ENCODE measurements at regions not wholly inside any gene's neighbourhood (a gene's known extent, or its start where the extent isn't known, plus 50 kb on each side); places are given as distances from the start of the nearest gene placed in this dataset.

GRCh38 chr18:28692337-28692736, 515.4 kb upstream of the CDH2 start:
- intact Hi-C loops (cut with DNase I; ENCODE audit: low total_unique reads) = no loop called here
- WGBS, 2 donors = 98 to 100% methylated on average over 1 of the region's 1 CpG

GRCh38 chr18:28691496-28691840, 514.5 kb upstream of the CDH2 start:
- intact Hi-C loops (cut with DNase I; ENCODE audit: low total_unique reads) = no loop called here
- TF ChIP-seq CTCF (IDR thresholded peaks at IDR 0.05) (no peak), POLR2A (IDR thresholded peaks at IDR 0.05) (no peak)
- H3K4me3 ChIP-seq (ENCODE audit: low read depth, poor library complexity, severe bottlenecking) = no peak overlapping the region
- no peak for DNase-seq (ENCODE audit: low spot score in 2 of 2)
- 35 to 60% methylated on average over 1 of the region's 1 CpG for WGBS, 2 donors

More at GRCh38 chr18:28692337-28692736, 515.4 kb upstream of the CDH2 start:
- TF ChIP-seq POLR2A (IDR thresholded peaks at IDR 0.05) = no peak
- no peak for TF ChIP-seq CTCF (IDR thresholded peaks at IDR 0.05)
- DNase-seq (ENCODE audit: low spot score in 2 of 2) = no peak
- H3K4me3 ChIP-seq (ENCODE audit: low read depth, poor library complexity, severe bottlenecking) = no peak overlapping the region

- TF ChIP-seq CTCF (IDR thresholded peaks at IDR 0.05) (no peak), POLR2A (IDR thresholded peaks at IDR 0.05) (no peak)
- intact Hi-C loops (cut with DNase I; ENCODE audit: low total_unique reads) = no loop called here
- DNase-seq (ENCODE audit: low spot score in 2 of 2) = no peak
- no peak overlapping the region for H3K4me3 ChIP-seq (ENCODE audit: low read depth, poor library complexity, severe bottlenecking)
- WGBS, 2 donors = 34 to 48% methylated on average over 6 of the region's 6 CpGs
Measured at GRCh38 chr18:28690836-28691495, 514.0 kb upstream of the CDH2 start.

- intact Hi-C loops (cut with DNase I; ENCODE audit: low total_unique reads) = no loop called here
- no peak for TF ChIP-seq POLR2A (IDR thresholded peaks at IDR 0.05)
- no peak for TF ChIP-seq CTCF (IDR thresholded peaks at IDR 0.05)
- DNase-seq (ENCODE audit: low spot score in 2 of 2) = no peak
- no peak overlapping the region for H3K4me3 ChIP-seq (ENCODE audit: low read depth, poor library complexity, severe bottlenecking)
- whole genome bisulfite sequencing, 2 donors = 63 to 69% methylated on average over 5 of the region's 5 CpGs
Measured at GRCh38 chr18:28690100-28690499, 513.2 kb upstream of the CDH2 start.

GRCh38 chr18:28689588-28689987, 512.7 kb upstream of the CDH2 start:
- no peak for TF ChIP-seq POLR2A (IDR thresholded peaks at IDR 0.05)
- no peak for TF ChIP-seq CTCF (IDR thresholded peaks at IDR 0.05)
- H3K4me3 ChIP-seq (ENCODE audit: low read depth, poor library complexity, severe bottlenecking) = no peak overlapping the region
- intact Hi-C loops (cut with DNase I; ENCODE audit: low total_unique reads) = no loop called here
- DNase-seq (ENCODE audit: low spot score in 2 of 2) = no peak
- 30 to 44% methylated on average over 1 of the region's 1 CpG for WGBS, 2 donors

- TF ChIP-seq POLR2A (IDR thresholded peaks at IDR 0.05) (no peak), CTCF (IDR thresholded peaks at IDR 0.05) (no peak)
- intact Hi-C loops (cut with DNase I; ENCODE audit: low total_unique reads) = no loop called here
- H3K4me3 ChIP-seq (ENCODE audit: low read depth, poor library complexity, severe bottlenecking) = no peak overlapping the region
- 63 to 69% methylated on average over 3 of the region's 3 CpGs for WGBS, 2 donors
- no peak for DNase-seq (ENCODE audit: low spot score in 2 of 2)
Measured at GRCh38 chr18:28684746-28685355, 507.9 kb upstream of the CDH2 start.

Data from lower leg skin (tissue), 4 donors.